B cell (primary cell): ENCODE measurements at regions not wholly inside any gene's neighbourhood (a gene's known extent, or its start where the extent isn't known, plus 50 kb on each side); places are given as distances from the start of the nearest gene placed in this dataset.

ENCODE experiments used
- ATAC-seq: fragments of 200-7000 bp; cut with Tn5 transposase; one replicate; pipeline ENCODE4 v1.10.0; 2021; ENCODE audit warnings: low read depth, mild to moderate bottlenecking, moderate number of reproducible peaks, moderate library complexity
- CTCF ChIA-PET: fragments of 350-600 bp; sonication (Branson Sonifier 250); formaldehyde crosslinking; loops from one replicate; lab custom pipeline; 2021; ENCODE audit warnings: antibody characterized with exemption, inconsistent platforms; lab: Charles Lee
- POLR2A ChIA-PET: fragments of 350-600 bp; sonication (Branson Sonifier 250); formaldehyde crosslinking; loops from one replicate; lab custom pipeline; 2021; ENCODE audit warnings: antibody characterized with exemption; lab: Charles Lee
- DNase-seq: peaks from one replicate; pipeline ENCODE4 v3.0.0; 2013
- H2AFZ ChIP-seq: 2 replicates; pipeline ENCODE4 v1.6.1; 2012; ENCODE audit warnings: mild to moderate bottlenecking, low read depth, low read length; ENCODE audit not compliant: insufficient read depth, poor library complexity, severe bottlenecking
- H3K27ac ChIP-seq, 2 donors: 1 replicate in 1 of 2; 2 replicates in 1 of 2; pipeline ENCODE4 v1.5.1; 2012 to 2013; ENCODE audit warnings: low read length in 2 of 2, mild to moderate bottlenecking in 2 of 2, moderate library complexity in 1 of 2
- H3K27me3 ChIP-seq, 4 experiments: fragments of 200-600 bp in 1 of 4; sonication (generic) in 1 of 4; replicated peaks in 1 of 4; 1 replicate in 2 of 4; 2 replicates in 2 of 4; pipeline versions ENCODE4 v1.6.1 to v1.7.0; 2013 to 2016; ENCODE audit warnings: low read length in 3 of 4, mild to moderate bottlenecking in 2 of 4, mixed read lengths in 1 of 4, moderate library complexity in 1 of 4; ENCODE audit not compliant: insufficient read depth in 4 of 4, control insufficient read depth in 3 of 4; ENCODE audit errors: control extremely low read depth in 1 of 4
- H3K36me3 ChIP-seq, 2 experiments: replicated peaks in 1 of 2; 1 replicate in 1 of 2; 2 replicates in 1 of 2; pipeline versions ENCODE4 v1.6.1 to v1.7.1; 2013; ENCODE audit warnings: low read length in 1 of 2; ENCODE audit not compliant: insufficient read depth in 2 of 2, control insufficient read depth in 1 of 2; ENCODE audit errors: control extremely low read depth in 1 of 2, extremely low read depth in 1 of 2
- H3K4me1 ChIP-seq, 2 donors: fragments of 200-600 bp in 1 of 2; sonication (generic) in 1 of 2; 1 replicate in 1 of 2; 2 replicates in 1 of 2; pipeline versions ENCODE4 v1.5.1 to v1.6.1; 2013 to 2017; ENCODE audit warnings: low read length in 2 of 2; ENCODE audit not compliant: control insufficient read depth in 2 of 2, insufficient read depth in 2 of 2
- H3K4me2 ChIP-seq: replicated peaks from 2 replicates; pipeline ENCODE3; 2012; ENCODE audit warnings: mild to moderate bottlenecking, low read depth, low read length; ENCODE audit not compliant: poor library complexity, severe bottlenecking
- H3K4me3 ChIP-seq, 5 experiments: fragments of 200-600 bp in 1 of 5; sonication (generic) in 1 of 5; 1 replicate in 3 of 5; 2 replicates in 2 of 5; pipeline versions ENCODE4 v1.5.1 to v1.7.0; 2011 to 2016; ENCODE audit warnings: low read length in 4 of 5, mild to moderate bottlenecking in 4 of 5, low read depth in 2 of 5, control low read depth in 1 of 5, moderate library complexity in 1 of 5; ENCODE audit not compliant: insufficient read depth in 1 of 5; ENCODE audit errors: control extremely low read depth in 1 of 5, extremely low read depth in 1 of 5
- H3K79me2 ChIP-seq: fragments of 200-600 bp; sonication (generic); one replicate; pipeline ENCODE4 v1.6.0; 2016; ENCODE audit warnings: low read length; ENCODE audit not compliant: control insufficient read depth, insufficient read depth
- H3K9ac ChIP-seq: fragments of 200-600 bp; sonication (generic); 2 replicates; pipeline ENCODE4 v1.6.1; 2017; ENCODE audit warnings: mild to moderate bottlenecking, low read length, moderate library complexity
- H3K9me3 ChIP-seq, 3 donors: one replicate each; pipeline versions ENCODE4 v1.6.1 to v1.7.1; 2013; ENCODE audit warnings: low read length in 2 of 3; ENCODE audit not compliant: control insufficient read depth in 2 of 3, insufficient read depth in 1 of 3; ENCODE audit errors: control extremely low read depth in 1 of 3
- H4K20me1 ChIP-seq: 2 replicates; pipeline ENCODE4 v1.6.0; 2012; ENCODE audit warnings: mild to moderate bottlenecking, low read length; ENCODE audit not compliant: insufficient read depth, control insufficient read depth, poor library complexity, severe bottlenecking
- H3K27ac Mint-ChIP-seq: one replicate; pipeline ENCODE4 v1.8.0; 2021; ENCODE audit warnings: mixed read lengths
- H3K27me3 Mint-ChIP-seq: one replicate; pipeline ENCODE4 v1.8.0; 2021; ENCODE audit warnings: mixed read lengths
- H3K4me1 Mint-ChIP-seq: one replicate; pipeline ENCODE4 v1.8.0; 2021; ENCODE audit warnings: mixed read lengths
- H3K4me3 Mint-ChIP-seq: one replicate; pipeline ENCODE4 v1.8.0; 2021; ENCODE audit warnings: mixed read lengths
- H3K9me3 Mint-ChIP-seq: one replicate; pipeline ENCODE4 v1.8.0; 2022; ENCODE audit warnings: mixed read lengths; ENCODE audit not compliant: insufficient read depth
- EZH2 ChIP-seq: IDR thresholded peaks from 2 replicates; pipeline ENCODE4 v1.6.1; 2012; ENCODE audit warnings: borderline replicate concordance, low read depth, mild to moderate bottlenecking, moderate library complexity, low read length; ENCODE audit not compliant: insufficient read depth, poor library complexity, severe bottlenecking
- WGBS: methylation state at CpG from one replicate; pipeline ENCODE4 v1.1.5; 2013; ENCODE audit warnings: missing lambda C conversion rate; ENCODE audit not compliant: insufficient coverage; 5-methylcytosine and 5-hydroxymethylcytosine counted together
- intact Hi-C: fragments of 100-400 bp; cut with micrococcal nuclease; formaldehyde crosslinking; loops from one replicate; pipeline ENCODE4 v1.10.0; 2022
- TF ChIP-seq, protein P1 (sequence below): fragments of 200-600 bp; IDR thresholded peaks from one replicate; pipeline ENCODE4 v1.8.0; 2022; ENCODE audit warnings: antibody characterized with exemption, mild to moderate bottlenecking

DNA sequence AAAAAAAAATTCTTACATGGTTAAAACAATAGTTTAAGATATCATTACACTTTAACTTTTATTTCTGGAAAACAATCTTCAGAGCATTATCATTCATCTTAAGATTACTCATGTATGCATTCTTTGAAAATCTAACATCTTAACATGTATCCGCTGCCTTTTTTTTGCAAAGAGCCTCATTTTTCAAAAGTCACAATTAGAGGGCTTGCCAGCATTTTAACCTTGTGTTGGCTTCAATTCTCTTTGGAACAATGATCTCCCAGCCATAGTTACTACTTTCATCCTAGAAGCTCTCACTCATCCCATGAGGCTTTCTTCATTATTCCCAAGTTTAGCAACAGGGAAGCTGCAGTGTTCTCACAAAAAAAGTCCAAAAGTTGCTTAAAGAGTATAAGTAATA lies 330.8 kb downstream of the BCKDHB start:
- no peak for ATAC-seq
- TF ChIP-seq, protein P1, sequence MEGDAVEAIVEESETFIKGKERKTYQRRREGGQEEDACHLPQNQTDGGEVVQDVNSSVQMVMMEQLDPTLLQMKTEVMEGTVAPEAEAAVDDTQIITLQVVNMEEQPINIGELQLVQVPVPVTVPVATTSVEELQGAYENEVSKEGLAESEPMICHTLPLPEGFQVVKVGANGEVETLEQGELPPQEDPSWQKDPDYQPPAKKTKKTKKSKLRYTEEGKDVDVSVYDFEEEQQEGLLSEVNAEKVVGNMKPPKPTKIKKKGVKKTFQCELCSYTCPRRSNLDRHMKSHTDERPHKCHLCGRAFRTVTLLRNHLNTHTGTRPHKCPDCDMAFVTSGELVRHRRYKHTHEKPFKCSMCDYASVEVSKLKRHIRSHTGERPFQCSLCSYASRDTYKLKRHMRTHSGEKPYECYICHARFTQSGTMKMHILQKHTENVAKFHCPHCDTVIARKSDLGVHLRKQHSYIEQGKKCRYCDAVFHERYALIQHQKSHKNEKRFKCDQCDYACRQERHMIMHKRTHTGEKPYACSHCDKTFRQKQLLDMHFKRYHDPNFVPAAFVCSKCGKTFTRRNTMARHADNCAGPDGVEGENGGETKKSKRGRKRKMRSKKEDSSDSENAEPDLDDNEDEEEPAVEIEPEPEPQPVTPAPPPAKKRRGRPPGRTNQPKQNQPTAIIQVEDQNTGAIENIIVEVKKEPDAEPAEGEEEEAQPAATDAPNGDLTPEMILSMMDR, result no peak
- no peak for TF ChIP-seq EZH2
- Histone ChIP-seq H3K4me2 (no peak overlapping the region), H3K9ac (no peak overlapping the region), H3K4me1 (no peaks in the 10 kb centered on the region), H3K4me3 (no peak overlapping the region), H3K9me3 (peaks cover 0 to 7% (median 0%) of the 10 kb centered on the region in 3 donors), H3K27me3 (no peaks in the 10 kb centered on the region), H3K79me2 (no peaks in the 10 kb centered on the region), H3K27ac (no peak overlapping the region), H4K20me1 (no peaks in the 10 kb centered on the region), H2AFZ (no peak overlapping the region), H3K36me3 (no peaks in the 10 kb centered on the region)
- Mint-ChIP-seq H3K27ac (no peak overlapping the region), H3K4me3 (no peak overlapping the region), H3K4me1 (no peaks in the 10 kb centered on the region), H3K9me3 (no peaks in the 10 kb centered on the region), H3K27me3 (no peaks in the 10 kb centered on the region)
- no peak for DNase-seq
- 100% methylated on average over 1 of the region's 1 CpG for WGBS
- intact Hi-C loops, result no loop called here
- ChIA-PET POLR2A (no interaction called here), CTCF (no interaction called here)

DNA sequence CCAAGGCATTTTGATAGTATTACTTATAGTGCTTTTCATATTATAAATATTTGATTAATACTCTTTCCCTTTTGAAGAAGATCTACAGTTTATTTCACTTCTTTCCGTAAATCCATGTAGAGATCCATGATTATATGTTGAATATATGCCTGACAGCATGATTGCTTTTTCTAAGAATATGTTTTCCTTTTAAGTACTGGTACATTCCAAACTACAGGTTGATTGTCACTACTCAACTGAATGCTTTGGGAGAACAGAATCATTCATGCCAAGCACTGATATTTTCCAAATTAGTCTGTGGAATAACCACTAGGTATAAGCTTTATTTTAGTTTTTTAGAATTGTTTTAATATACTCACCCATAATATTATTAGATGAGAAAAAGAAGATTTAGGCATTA lies 330.2 kb downstream of the BCKDHB start:
- ATAC-seq, result no peak
- Histone ChIP-seq H3K4me2 (no peak overlapping the region), H4K20me1 (no peaks in the 10 kb centered on the region), H3K9me3 (peaks cover 0 to 7% (median 0%) of the 10 kb centered on the region in 3 donors), H2AFZ (no peak overlapping the region), H3K4me3 (no peak overlapping the region), H3K36me3 (no peaks in the 10 kb centered on the region), H3K4me1 (no peaks in the 10 kb centered on the region), H3K27ac (no peak overlapping the region), H3K9ac (no peak overlapping the region), H3K79me2 (no peaks in the 10 kb centered on the region), H3K27me3 (no peaks in the 10 kb centered on the region)
- ChIA-PET CTCF (no interaction called here), POLR2A (no interaction called here)
- intact Hi-C loops, result no loop called here
- no peak for TF ChIP-seq EZH2
- TF ChIP-seq, protein P1, result no peak
- H3K9me3 Mint-ChIP-seq, result no peaks in the 10 kb centered on the region
- H3K27ac Mint-ChIP-seq, result no peak overlapping the region
- no peaks in the 10 kb centered on the region for H3K27me3 Mint-ChIP-seq
- no peaks in the 10 kb centered on the region for H3K4me1 Mint-ChIP-seq
- no peak overlapping the region for H3K4me3 Mint-ChIP-seq
- no peak for DNase-seq
- no CpG with 5 or more reads among the region's 1 CpG for WGBS
